ENCODE measurements at regions not wholly inside any gene's neighbourhood (a gene's known extent, or its start where the extent isn't known, plus 50 kb on each side); places are given as distances from the start of the nearest gene placed in this dataset.

- Histone ChIP-seq H3K27ac (no peak overlapping the region), H3K27me3 (no peaks in the 10 kb centered on the region), H3K9me3 (no peaks in the 10 kb centered on the region), H3K36me3 (no peaks in the 10 kb centered on the region), H3K4me1 (no peaks in the 10 kb centered on the region), H3K4me3 (no peak overlapping the region)
- TF ChIP-seq CTCF (IDR thresholded peaks at IDR 0.05) (no peak), POLR2A (IDR thresholded peaks at IDR 0.05) (no peak)
- intact Hi-C loops (cut with DNase I; ENCODE audit: low total_unique reads): no loop called here
- DNase-seq: no peak
Observed at GRCh38 chr16:51591480-51591879, 440.4 kb upstream of the SALL1 start.

- Histone ChIP-seq H3K9me3 (no peaks in the 10 kb centered on the region), H3K36me3 (no peaks in the 10 kb centered on the region), H3K27me3 (no peaks in the 10 kb centered on the region), H3K4me3 (no peak overlapping the region), H3K27ac (no peak overlapping the region), H3K4me1 (no peaks in the 10 kb centered on the region)
- intact Hi-C loops (cut with DNase I; ENCODE audit: low total_unique reads): no loop called here
- TF ChIP-seq CTCF (IDR thresholded peaks at IDR 0.05) (no peak), POLR2A (IDR thresholded peaks at IDR 0.05) (no peak)
- DNase-seq: no peak
Observed at GRCh38 chr16:51579652-51580360, 428.7 kb upstream of the SALL1 start.

- intact Hi-C loops (cut with DNase I; ENCODE audit: low total_unique reads): no loop called here
- Histone ChIP-seq H3K27ac (no peak overlapping the region), H3K4me1 (no peaks in the 10 kb centered on the region), H3K4me3 (no peak overlapping the region), H3K9me3 (no peaks in the 10 kb centered on the region), H3K27me3 (no peaks in the 10 kb centered on the region), H3K36me3 (no peaks in the 10 kb centered on the region)
- no peak for DNase-seq
- TF ChIP-seq POLR2A (IDR thresholded peaks at IDR 0.05) (no peak), CTCF (IDR thresholded peaks at IDR 0.05) (no peak)
Observed at GRCh38 chr16:51577621-51578303, 426.7 kb upstream of the SALL1 start.

- DNase-seq: no peak
- Histone ChIP-seq H3K27ac (no peak overlapping the region), H3K4me1 (no peaks in the 10 kb centered on the region), H3K9me3 (no peaks in the 10 kb centered on the region), H3K36me3 (no peaks in the 10 kb centered on the region), H3K27me3 (no peaks in the 10 kb centered on the region), H3K4me3 (no peak overlapping the region)
- intact Hi-C loops (cut with DNase I; ENCODE audit: low total_unique reads): no loop called here
- no peak for TF ChIP-seq POLR2A (IDR thresholded peaks at IDR 0.05)
- TF ChIP-seq CTCF (IDR thresholded peaks at IDR 0.05): no peak
Observed at GRCh38 chr16:51576498-51577195, 425.6 kb upstream of the SALL1 start.

GRCh38 chr16:51573191-51573590, 422.1 kb upstream of the SALL1 start:
- H3K27me3 ChIP-seq: no peaks in the 10 kb centered on the region
- H3K36me3 ChIP-seq: no peaks in the 10 kb centered on the region
- no peak overlapping the region for H3K27ac ChIP-seq
- no peak for DNase-seq
- no peak for TF ChIP-seq POLR2A (IDR thresholded peaks at IDR 0.05)
- no peak for TF ChIP-seq CTCF (IDR thresholded peaks at IDR 0.05)
- no peaks in the 10 kb centered on the region for H3K9me3 ChIP-seq
- intact Hi-C loops (cut with DNase I; ENCODE audit: low total_unique reads): no loop called here
- H3K4me3 ChIP-seq: no peak overlapping the region
- H3K4me1 ChIP-seq: no peaks in the 10 kb centered on the region

All from uterus (tissue), 3 donors.